ENCODE measurements at regions not wholly inside any gene's neighbourhood (a gene's known extent, or its start where the extent isn't known, plus 50 kb on each side); places are given as distances from the start of the nearest gene placed in this dataset.
"Not testable (repeated sequence)": the region's sequence is repeated elsewhere in the genome, so short reads cannot be mapped to it uniquely, and the experiment has no call there.

DNA sequence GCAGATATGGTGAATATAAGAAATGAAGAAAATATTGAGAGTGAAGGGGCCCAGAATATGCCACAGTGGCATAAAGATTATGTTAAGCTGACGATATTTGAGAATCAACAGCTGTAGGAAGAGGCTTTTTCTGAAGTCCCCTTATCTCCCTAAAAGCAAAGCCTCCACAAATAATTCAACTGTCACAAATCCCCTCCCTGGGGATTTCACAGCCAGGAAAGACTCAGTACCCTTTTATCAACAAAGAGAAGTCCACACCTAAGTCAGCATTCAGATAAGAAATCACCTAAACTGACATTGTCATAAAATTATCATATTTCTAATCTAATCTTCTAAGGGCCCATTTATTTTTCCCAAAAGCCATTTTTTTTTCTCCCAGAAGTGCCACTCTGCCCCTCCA lies 284.9 kb upstream of the VWC2 start:
- TF ChIP-seq, protein P1, sequence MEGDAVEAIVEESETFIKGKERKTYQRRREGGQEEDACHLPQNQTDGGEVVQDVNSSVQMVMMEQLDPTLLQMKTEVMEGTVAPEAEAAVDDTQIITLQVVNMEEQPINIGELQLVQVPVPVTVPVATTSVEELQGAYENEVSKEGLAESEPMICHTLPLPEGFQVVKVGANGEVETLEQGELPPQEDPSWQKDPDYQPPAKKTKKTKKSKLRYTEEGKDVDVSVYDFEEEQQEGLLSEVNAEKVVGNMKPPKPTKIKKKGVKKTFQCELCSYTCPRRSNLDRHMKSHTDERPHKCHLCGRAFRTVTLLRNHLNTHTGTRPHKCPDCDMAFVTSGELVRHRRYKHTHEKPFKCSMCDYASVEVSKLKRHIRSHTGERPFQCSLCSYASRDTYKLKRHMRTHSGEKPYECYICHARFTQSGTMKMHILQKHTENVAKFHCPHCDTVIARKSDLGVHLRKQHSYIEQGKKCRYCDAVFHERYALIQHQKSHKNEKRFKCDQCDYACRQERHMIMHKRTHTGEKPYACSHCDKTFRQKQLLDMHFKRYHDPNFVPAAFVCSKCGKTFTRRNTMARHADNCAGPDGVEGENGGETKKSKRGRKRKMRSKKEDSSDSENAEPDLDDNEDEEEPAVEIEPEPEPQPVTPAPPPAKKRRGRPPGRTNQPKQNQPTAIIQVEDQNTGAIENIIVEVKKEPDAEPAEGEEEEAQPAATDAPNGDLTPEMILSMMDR (conservative IDR thresholded peaks at IDR 0.05): no peak
- no peak overlapping the region for H3K27ac ChIP-seq

DNA sequence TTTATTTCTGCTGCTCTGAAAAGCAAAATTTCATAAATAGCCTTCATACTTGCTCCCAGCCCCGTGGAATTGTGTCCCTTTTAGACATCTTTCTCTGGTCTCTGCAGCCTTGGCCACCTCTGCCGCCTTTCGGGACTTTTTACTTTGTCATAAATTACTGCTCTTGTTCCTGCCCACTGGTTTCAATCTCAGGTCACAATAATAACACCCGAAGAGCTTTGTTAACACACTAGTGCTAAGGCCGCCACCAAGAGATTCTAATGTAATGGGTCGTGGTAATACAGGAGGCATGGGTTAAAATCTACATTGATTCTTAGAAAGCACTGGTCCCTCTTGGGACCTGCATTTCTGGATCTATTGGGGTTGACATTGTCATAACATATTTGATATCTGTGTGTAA lies 276.0 kb upstream of the VWC2 start:
- TF ChIP-seq, protein P1 (conservative IDR thresholded peaks at IDR 0.05): no peak
- no peak overlapping the region for H3K27ac ChIP-seq

DNA sequence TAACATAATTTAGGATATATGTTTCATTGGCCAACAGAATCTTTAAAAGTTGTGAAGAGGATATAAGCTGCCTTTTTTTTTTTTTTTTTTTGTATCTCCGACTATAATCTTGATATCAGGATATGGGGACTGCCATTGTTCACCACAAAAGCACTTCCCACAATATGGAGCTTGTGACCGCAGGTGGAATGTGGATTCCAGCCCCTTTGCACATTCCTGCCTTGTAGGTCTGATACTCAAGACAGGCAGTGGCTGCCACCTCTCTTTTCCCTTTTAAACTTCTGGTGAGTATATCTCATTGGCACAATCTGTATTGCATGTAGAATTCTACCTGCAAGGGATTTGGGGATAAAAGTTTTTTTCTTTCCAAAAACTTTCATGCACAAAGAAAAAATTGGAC lies 272.7 kb upstream of the VWC2 start:
- H3K27ac ChIP-seq: no peak overlapping the region
- TF ChIP-seq, protein P1 (conservative IDR thresholded peaks at IDR 0.05): no peak

DNA sequence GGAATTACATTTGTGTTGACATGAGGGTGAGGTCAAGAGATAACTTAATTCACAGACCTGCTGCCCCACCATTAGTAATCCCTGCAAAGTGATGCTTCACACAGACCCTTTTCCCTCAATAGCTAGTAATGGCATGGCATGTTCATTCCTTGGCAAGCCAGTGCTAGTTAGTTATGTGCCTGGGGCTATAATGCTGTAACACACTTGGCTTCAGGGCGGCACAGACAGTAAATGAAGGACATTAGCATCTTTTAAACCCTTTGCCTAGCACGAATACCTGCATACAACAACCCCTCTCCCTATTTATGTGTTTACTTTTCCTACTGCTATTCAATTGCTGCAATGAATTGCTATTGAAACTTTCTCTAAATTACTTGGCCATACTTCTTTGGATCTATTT lies 266.2 kb upstream of the VWC2 start:
- H3K27ac ChIP-seq: not testable (repeated sequence)

DNA sequence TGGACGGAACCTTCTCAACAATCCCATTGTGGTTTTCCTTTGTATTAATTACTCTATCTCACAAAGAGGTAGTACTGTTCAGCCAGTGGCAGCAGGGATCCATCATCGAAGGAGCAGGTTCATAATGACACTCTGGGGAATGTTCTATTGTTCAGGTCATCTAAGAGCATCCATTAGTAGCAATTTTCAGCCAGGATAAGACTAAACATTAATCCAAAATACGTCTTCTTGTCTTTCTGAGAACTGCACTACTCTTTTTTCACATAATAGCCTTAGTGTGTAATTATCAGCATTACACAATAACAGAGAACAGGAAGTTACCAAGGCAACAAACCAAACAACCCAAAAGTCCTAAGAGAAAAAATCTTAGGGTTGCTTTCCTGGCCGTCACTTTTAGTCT lies 259.5 kb upstream of the VWC2 start:
- no peak overlapping the region for H3K27ac ChIP-seq
- TF ChIP-seq, protein P1 (conservative IDR thresholded peaks at IDR 0.05): no peak

DNA sequence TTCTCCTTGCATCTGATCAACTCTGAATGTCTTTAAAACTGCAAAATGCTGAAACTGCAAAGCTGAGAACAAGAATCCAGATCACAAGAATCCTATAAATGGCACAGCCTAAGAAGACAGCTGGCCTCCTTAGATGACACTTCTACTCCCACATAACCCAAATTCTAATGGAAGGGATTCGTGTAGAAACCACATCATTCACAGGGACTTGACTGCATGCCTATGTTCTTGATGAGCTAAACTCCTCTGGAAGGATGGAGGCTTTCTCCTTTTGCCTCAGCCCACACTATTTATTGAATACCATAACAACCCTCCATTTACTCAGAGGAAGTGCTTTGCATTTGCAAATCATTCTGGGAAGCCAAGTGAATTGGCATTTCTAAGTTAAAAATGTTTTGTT lies 252.5 kb upstream of the VWC2 start:
- H3K27ac ChIP-seq: no peak overlapping the region
- TF ChIP-seq, protein P1 (conservative IDR thresholded peaks at IDR 0.05): no peak

DNA sequence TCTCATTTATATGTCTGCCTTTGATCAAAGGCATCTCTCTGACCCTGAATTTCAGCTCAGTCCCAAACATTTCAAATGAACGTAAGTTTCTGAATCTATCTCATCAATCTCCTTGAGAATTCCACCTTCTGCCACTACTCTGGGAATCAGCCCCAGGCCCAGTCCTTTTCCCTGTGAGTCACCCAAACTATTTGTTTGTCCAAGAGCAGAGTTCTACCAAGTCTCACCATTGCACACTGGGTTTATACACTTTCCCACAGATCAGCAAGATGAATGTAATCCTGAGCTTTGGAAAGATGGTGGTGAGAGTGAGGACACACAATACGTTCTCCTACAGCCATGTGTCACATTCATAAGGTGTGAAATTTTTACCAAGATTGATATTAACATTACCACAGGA lies 251.3 kb upstream of the VWC2 start:
- H3K27ac ChIP-seq: no peak overlapping the region
- TF ChIP-seq, protein P1 (conservative IDR thresholded peaks at IDR 0.05): no peak

DNA sequence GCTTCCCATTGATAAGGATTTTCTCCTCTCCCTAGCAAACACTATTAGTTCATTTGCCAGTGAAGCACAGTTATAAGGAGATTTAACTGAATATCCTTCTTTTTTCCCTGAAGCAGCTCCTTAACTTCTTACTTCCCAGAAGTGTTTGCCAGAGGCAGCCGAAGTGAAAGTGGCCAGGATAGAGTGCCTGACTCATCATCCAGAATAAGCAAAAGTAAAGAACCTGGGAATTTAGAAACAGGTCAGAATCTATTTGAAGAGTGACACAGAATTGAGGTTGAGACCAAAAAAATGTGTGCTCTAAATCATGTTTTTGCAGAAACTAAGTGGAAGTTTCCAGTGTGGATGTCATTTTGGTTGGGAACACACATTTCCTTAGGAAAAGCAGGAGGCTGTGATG lies 249.6 kb upstream of the VWC2 start:
- TF ChIP-seq, protein P1 (conservative IDR thresholded peaks at IDR 0.05): no peak
- no peak overlapping the region for H3K27ac ChIP-seq

Data from VCaP (cell line).